Cardiac fibroblast (primary cell): ENCODE measurements at regions not wholly inside any gene's neighbourhood (a gene's known extent, or its start where the extent isn't known, plus 50 kb on each side); places are given as distances from the start of the nearest gene placed in this dataset.

ENCODE experiments used
- DNase-seq, 2 donors: peaks; one replicate each; pipeline versions ENCODE4 v3.0.0 to v3.0.0-alpha.2; 2010; ENCODE audit warnings: low read depth in 2 of 2
- H3K4me3 ChIP-seq, 2 donors: replicated peaks in 1 of 2; 1 replicate in 1 of 2; 2 replicates in 1 of 2; pipeline ENCODE4 v1.5.1; 2011; ENCODE audit warnings: low read depth in 2 of 2, low read length in 2 of 2, mild to moderate bottlenecking in 2 of 2, moderate library complexity in 1 of 2
- CTCF ChIP-seq: IDR thresholded peaks from one replicate; pipeline ENCODE4 v1.5.1; 2011; ENCODE audit warnings: low read depth, mild to moderate bottlenecking, low read length, inconsistent platforms

GRCh38 chr3:22923711-22924110, 279.4 kb upstream of the UBE2E2 start:
- peak in 1 of 2 donors; percentile 14 for DNase-seq
- no peak for TF ChIP-seq CTCF
- no peak overlapping the region for H3K4me3 ChIP-seq

- no peak for TF ChIP-seq CTCF
- DNase-seq: peak in 1 of 2 donors; percentile 13
- H3K4me3 ChIP-seq: no peak overlapping the region
Observed at GRCh38 chr3:22928216-22929110, 274.7 kb upstream of the UBE2E2 start.

GRCh38 chr3:22933051-22933840, 269.9 kb upstream of the UBE2E2 start:
- no peak for TF ChIP-seq CTCF
- DNase-seq: no peak
- H3K4me3 ChIP-seq: no peak overlapping the region

DNA sequence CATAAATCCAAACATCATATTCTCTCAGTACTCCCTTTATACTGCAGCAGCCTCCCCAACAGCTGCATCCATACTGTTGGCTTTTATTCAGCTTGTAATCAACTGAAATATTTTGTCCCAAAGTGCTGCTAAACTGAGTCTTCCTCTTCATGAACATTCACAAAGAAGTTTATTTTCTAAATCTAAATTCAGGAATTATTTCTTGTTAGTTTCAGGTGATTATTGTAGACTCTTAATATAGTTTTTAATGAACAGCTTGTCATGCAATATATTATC, 269.3 kb upstream of the UBE2E2 start:
- no peak for DNase-seq
- H3K4me3 ChIP-seq: no peak overlapping the region
- TF ChIP-seq CTCF: no peak

- DNase-seq: no peak
- no peak for TF ChIP-seq CTCF
- H3K4me3 ChIP-seq: no peak overlapping the region
Observed at GRCh38 chr3:22935040-22935439, 268.1 kb upstream of the UBE2E2 start.

GRCh38 chr3:22937536-22937935, 265.6 kb upstream of the UBE2E2 start:
- no peak overlapping the region for H3K4me3 ChIP-seq
- DNase-seq: no peak
- TF ChIP-seq CTCF: no peak
